DMS114 treated with DMSO at 0.1 percent for 48 hours (cell line): ENCODE measurements at regions not wholly inside any gene's neighbourhood (a gene's known extent, or its start where the extent isn't known, plus 50 kb on each side); places are given as distances from the start of the nearest gene placed in this dataset.
"Not testable (repeated sequence)": the region's sequence is repeated elsewhere in the genome, so short reads cannot be mapped to it uniquely, and the experiment has no call there.

Experiments
- DNase-seq: peaks from one replicate; lab custom pipeline; 2025; ENCODE audit not compliant: unreplicated experiment; lab: John Stamatoyannopoulos, UW

GRCh38 chr22:48077699-48078098, 1315.2 kb downstream of the TBC1D22A start:
- no peak for DNase-seq

- DNase-seq, result no peak
Measured at GRCh38 chr22:48076008-48076407, 1313.6 kb downstream of the TBC1D22A start.

- DNase-seq, result no peak
Measured at GRCh38 chr22:48075604-48076003, 1313.2 kb downstream of the TBC1D22A start.

- no peak for DNase-seq
Measured at GRCh38 chr22:48072777-48073176, 1310.3 kb downstream of the TBC1D22A start.

GRCh38 chr22:48071828-48072227, 1309.4 kb downstream of the TBC1D22A start:
- DNase-seq, result no peak

GRCh38 chr22:48071305-48071704, 1308.9 kb downstream of the TBC1D22A start:
- no peak for DNase-seq

- no peak for DNase-seq
Measured at GRCh38 chr22:48070760-48071159, 1308.3 kb downstream of the TBC1D22A start.

- no peak for DNase-seq
Measured at GRCh38 chr22:48070083-48070482, 1307.6 kb downstream of the TBC1D22A start.

- no peak for DNase-seq
Measured at GRCh38 chr22:48069256-48069655, 1306.8 kb downstream of the TBC1D22A start.

- no peak for DNase-seq
Measured at GRCh38 chr22:48068323-48068885, 1306.0 kb downstream of the TBC1D22A start.

GRCh38 chr22:48065892-48066291, 1303.4 kb downstream of the TBC1D22A start:
- no peak for DNase-seq

GRCh38 chr22:48061726-48062125, 1299.3 kb downstream of the TBC1D22A start:
- no peak for DNase-seq

GRCh38 chr22:48060266-48060665, 1297.8 kb downstream of the TBC1D22A start:
- no peak for DNase-seq

- DNase-seq, result not testable (repeated sequence)
Measured at GRCh38 chr22:48059521-48059920, 1297.1 kb downstream of the TBC1D22A start.

- DNase-seq, result no peak
Measured at GRCh38 chr22:48057116-48057835, 1294.8 kb downstream of the TBC1D22A start.

GRCh38 chr22:48055827-48056226, 1293.4 kb downstream of the TBC1D22A start:
- no peak for DNase-seq

GRCh38 chr22:48055185-48055584, 1292.7 kb downstream of the TBC1D22A start:
- no peak for DNase-seq

- DNase-seq, result no peak
Measured at GRCh38 chr22:48054596-48054995, 1292.1 kb downstream of the TBC1D22A start.

GRCh38 chr22:48053973-48054372, 1291.5 kb downstream of the TBC1D22A start:
- no peak for DNase-seq

- DNase-seq, result no peak
Measured at GRCh38 chr22:48053486-48053885, 1291.0 kb downstream of the TBC1D22A start.

GRCh38 chr22:48052621-48052890, 1290.1 kb downstream of the TBC1D22A start:
- no peak for DNase-seq

- no peak for DNase-seq
Measured at GRCh38 chr22:48051796-48052620, 1289.6 kb downstream of the TBC1D22A start.
